PFSK-1 (cell line): ENCODE measurements at regions not wholly inside any gene's neighbourhood (a gene's known extent, or its start where the extent isn't known, plus 50 kb on each side); places are given as distances from the start of the nearest gene placed in this dataset.

ENCODE experiments used
- FOXP2 ChIP-seq: optimal IDR thresholded peaks from 2 replicates; pipeline ENCODE3; 2011; ENCODE audit warnings: borderline replicate concordance, control low read depth, inconsistent platforms; ENCODE audit not compliant: insufficient read depth; ENCODE audit errors: extremely low read length, extremely low read depth
- POLR2AphosphoS5 ChIP-seq: IDR thresholded peaks from 2 replicates; pipeline ENCODE4 v1.6.1; 2012; ENCODE audit warnings: low read depth, mild to moderate bottlenecking, control low read depth, low read length, moderate library complexity
- SIN3A ChIP-seq: IDR thresholded peaks from 2 replicates; pipeline ENCODE4 v1.6.1; 2012; ENCODE audit warnings: mild to moderate bottlenecking, low read length, moderate library complexity, borderline replicate concordance; ENCODE audit not compliant: insufficient read depth
- TAF1 ChIP-seq: IDR thresholded peaks from 2 replicates; pipeline ENCODE4 v1.6.1; 2012; ENCODE audit warnings: low read length, control low read depth, borderline replicate concordance; ENCODE audit not compliant: insufficient read depth
- TF ChIP-seq, protein P1 (sequence below), 2 experiments: IDR thresholded peaks; 2 replicates each; pipeline versions ENCODE4 v1.6.1 to v1.8.0; 2011 to 2012; ENCODE audit warnings: low read depth in 2 of 2, low read length in 2 of 2, control low read depth in 1 of 2, inconsistent platforms in 1 of 2, mild to moderate bottlenecking in 1 of 2, moderate library complexity in 1 of 2; ENCODE audit not compliant: insufficient read depth in 1 of 2

DNA sequence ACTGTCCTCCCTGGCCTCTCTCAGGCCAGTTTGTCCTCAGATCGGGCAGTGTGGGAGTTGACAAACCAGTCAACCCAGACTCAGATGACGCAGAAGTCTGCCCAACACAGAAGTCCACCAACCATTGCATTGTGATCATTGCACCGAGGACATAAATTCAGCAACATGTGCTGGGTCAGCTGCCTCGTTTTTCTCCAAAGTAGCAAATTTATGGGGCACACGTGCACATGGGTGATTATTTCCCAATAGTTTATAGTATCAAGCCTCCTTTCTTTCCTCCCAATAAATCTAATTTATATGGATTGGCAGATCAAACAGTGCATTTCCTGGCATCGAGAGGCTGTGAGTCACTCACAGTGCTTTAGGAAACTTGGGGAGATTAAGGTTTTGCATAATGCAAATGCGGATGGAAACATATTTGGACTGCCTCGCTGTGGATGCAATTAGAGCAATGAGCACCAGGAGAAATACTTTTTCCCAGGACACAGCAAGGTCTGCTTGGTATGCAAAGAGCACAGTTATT lies 413.7 kb upstream of the SULF2 start:
- TF ChIP-seq FOXP2 (no peak), POLR2AphosphoS5 (no peak), SIN3A (no peak), TAF1 (no peak)
- TF ChIP-seq, protein P1, sequence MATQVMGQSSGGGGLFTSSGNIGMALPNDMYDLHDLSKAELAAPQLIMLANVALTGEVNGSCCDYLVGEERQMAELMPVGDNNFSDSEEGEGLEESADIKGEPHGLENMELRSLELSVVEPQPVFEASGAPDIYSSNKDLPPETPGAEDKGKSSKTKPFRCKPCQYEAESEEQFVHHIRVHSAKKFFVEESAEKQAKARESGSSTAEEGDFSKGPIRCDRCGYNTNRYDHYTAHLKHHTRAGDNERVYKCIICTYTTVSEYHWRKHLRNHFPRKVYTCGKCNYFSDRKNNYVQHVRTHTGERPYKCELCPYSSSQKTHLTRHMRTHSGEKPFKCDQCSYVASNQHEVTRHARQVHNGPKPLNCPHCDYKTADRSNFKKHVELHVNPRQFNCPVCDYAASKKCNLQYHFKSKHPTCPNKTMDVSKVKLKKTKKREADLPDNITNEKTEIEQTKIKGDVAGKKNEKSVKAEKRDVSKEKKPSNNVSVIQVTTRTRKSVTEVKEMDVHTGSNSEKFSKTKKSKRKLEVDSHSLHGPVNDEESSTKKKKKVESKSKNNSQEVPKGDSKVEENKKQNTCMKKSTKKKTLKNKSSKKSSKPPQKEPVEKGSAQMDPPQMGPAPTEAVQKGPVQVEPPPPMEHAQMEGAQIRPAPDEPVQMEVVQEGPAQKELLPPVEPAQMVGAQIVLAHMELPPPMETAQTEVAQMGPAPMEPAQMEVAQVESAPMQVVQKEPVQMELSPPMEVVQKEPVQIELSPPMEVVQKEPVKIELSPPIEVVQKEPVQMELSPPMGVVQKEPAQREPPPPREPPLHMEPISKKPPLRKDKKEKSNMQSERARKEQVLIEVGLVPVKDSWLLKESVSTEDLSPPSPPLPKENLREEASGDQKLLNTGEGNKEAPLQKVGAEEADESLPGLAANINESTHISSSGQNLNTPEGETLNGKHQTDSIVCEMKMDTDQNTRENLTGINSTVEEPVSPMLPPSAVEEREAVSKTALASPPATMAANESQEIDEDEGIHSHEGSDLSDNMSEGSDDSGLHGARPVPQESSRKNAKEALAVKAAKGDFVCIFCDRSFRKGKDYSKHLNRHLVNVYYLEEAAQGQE (IDR thresholded peaks at IDR 0.05; ENCODE audit: insufficient read depth in 1 of 2, low read depth in 2 of 2, low read length in 2 of 2) = no peak

DNA sequence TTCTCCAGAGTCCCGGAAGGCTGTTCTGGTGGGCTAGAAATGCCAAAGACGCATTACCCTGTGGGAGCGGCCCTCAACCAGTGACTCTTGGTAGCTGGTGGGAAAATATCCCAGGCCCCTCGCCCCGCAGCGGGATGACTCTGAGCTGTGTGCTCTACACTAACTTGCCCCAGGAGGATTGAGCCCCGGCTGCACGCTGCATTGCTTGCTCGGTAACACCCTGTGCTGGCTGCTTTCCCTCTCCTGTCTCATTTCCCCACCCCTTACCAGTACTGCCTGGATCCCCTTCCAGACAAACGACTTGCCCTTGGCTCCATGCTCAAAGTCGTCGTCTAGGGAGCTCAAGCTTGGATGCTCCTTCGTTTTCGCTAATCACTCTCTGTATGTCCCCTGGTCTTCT lies 411.8 kb upstream of the SULF2 start:
- no peak for TF ChIP-seq TAF1
- TF ChIP-seq SIN3A = no peak
- no peak for TF ChIP-seq FOXP2
- no peak for TF ChIP-seq POLR2AphosphoS5
- TF ChIP-seq, protein P1 (IDR thresholded peaks at IDR 0.05; ENCODE audit: insufficient read depth in 1 of 2, low read depth in 2 of 2, low read length in 2 of 2) = no peak

DNA sequence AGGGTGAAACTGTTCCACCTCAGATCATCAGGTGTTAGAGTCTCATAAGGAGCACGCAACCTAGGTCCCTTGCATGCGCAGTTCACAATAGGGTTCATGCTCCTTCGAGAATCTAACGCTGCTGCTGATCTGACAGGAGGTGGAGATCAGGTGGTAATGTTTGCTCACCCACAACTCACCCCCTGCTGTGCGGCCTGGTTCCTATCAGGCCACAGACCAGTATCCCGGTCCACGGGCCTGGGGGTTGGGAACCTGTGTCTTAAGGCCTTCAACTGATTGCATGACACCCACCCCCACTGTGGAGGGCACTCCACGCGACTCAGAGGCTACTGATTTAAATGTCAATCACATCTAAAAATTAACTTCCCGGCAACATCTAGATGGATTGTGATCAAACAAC lies 411.2 kb upstream of the SULF2 start:
- TF ChIP-seq, protein P1 (IDR thresholded peaks at IDR 0.05; ENCODE audit: insufficient read depth in 1 of 2, low read depth in 2 of 2, low read length in 2 of 2) = no peak
- TF ChIP-seq SIN3A (no peak), POLR2AphosphoS5 (no peak), TAF1 (no peak), FOXP2 (no peak)

DNA sequence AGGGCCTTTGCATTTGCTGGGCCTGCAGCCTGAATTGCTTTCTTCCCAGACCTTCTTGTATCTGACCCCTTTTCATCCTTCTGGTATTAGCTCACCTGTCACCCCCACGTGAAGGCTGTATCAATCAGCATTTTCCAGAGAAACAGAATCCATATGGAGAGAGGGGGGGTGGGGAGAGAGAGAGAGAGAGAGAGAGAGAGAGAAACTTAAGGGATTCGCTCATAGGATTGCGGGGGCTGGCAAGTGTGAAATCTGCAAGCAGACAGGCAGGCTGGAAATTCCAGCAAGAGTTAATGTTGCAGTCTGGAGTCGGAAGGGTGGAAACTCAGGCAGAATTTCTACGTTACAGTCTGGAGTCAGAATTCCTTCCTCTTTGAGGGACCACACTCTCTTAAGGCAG lies 410.7 kb upstream of the SULF2 start:
- TF ChIP-seq POLR2AphosphoS5 = no peak
- no peak for TF ChIP-seq TAF1
- TF ChIP-seq SIN3A = no peak
- TF ChIP-seq, protein P1 (IDR thresholded peaks at IDR 0.05; ENCODE audit: insufficient read depth in 1 of 2, low read depth in 2 of 2, low read length in 2 of 2) = no peak
- TF ChIP-seq FOXP2 = no peak

DNA sequence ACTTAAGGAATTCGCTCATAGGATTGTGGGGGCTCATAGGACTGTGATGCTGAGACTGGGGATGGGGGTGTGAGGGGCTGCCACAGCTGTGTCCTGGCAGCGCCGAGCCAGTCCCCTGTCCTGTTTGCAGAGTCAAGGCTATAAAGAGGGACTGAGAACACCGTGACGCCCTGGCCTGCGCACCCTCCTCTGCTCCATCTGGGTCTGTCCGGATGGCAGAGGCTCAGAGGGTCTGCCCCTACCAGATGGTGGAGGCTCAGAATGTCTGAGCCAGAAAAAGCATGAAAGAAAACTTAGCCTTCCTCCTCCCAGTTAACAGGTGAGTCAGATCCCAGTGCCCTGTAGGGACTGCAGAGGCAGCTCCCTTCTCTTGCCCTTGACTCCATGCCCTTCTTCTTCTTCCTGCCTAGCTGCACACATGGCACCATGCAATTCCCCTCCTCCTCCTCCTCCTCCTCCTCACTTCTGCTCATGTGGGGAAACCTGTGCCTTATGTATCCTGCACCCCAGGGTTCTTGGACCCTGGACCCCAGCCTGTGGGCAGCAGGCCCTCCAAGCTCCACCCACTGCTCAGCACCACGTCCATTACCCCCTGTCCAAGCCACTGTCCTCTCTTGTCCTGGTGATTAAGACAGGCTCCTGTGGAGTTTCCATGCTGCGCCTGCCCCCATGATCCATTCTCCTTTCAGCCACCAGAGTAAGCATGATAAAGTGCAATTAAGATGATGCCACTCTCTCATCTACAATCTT lies 410.0 kb upstream of the SULF2 start:
- TF ChIP-seq POLR2AphosphoS5 = no peak
- TF ChIP-seq SIN3A = no peak
- TF ChIP-seq, protein P1 (IDR thresholded peaks at IDR 0.05; ENCODE audit: insufficient read depth in 1 of 2, low read depth in 2 of 2, low read length in 2 of 2) = no peak
- TF ChIP-seq TAF1 = no peak
- TF ChIP-seq FOXP2 = no peak
